H1 (cell line): ENCODE measurements at regions not wholly inside any gene's neighbourhood (a gene's known extent, or its start where the extent isn't known, plus 50 kb on each side); places are given as distances from the start of the nearest gene placed in this dataset.

Experiments used
- CTBP2 ChIP-seq: IDR thresholded peaks from 2 replicates; pipeline ENCODE4 v1.7.0; 2011; ENCODE audit warnings: borderline replicate concordance, mild to moderate bottlenecking, moderate library complexity, mixed read lengths, low read length; ENCODE audit not compliant: insufficient read depth, insufficient read length
- GTF2F1 ChIP-seq: IDR thresholded peaks from 2 replicates; pipeline ENCODE4 v1.6.1; 2012; ENCODE audit warnings: low read depth, low read length, improper control_type of control experiment, borderline replicate concordance
- MAX ChIP-seq: IDR thresholded peaks from 2 replicates; pipeline ENCODE4 v1.6.1; 2012; ENCODE audit warnings: inconsistent platforms

- TF ChIP-seq CTBP2 (no peak), GTF2F1 (no peak), MAX (no peak)
These were observed 161.1 kb upstream of the SALL3 start (continued) for GRCh38 chr18:78818495-78818894.
